CD4-positive, alpha-beta T cell (primary cell): ENCODE measurements at regions not wholly inside any gene's neighbourhood (a gene's known extent, or its start where the extent isn't known, plus 50 kb on each side); places are given as distances from the start of the nearest gene placed in this dataset.

Experiments used
- ATAC-seq: fragments of 200-7000 bp; cut with Tn5 transposase; one replicate; pipeline ENCODE4 v1.10.0; 2022; ENCODE audit warnings: mild to moderate bottlenecking; ENCODE audit not compliant: poor library complexity
- CTCF ChIA-PET: fragments of 350-600 bp; sonication (Branson Sonifier 250); formaldehyde crosslinking; loops from one replicate; lab custom pipeline; 2021; ENCODE audit warnings: antibody characterized with exemption, inconsistent platforms; lab: Charles Lee
- POLR2A ChIA-PET: fragments of 350-600 bp; sonication (Branson Sonifier 250); formaldehyde crosslinking; loops from one replicate; lab custom pipeline; 2021; ENCODE audit warnings: antibody characterized with exemption, inconsistent platforms; lab: Charles Lee
- DNase-seq, 14 experiments: peaks; one replicate each; pipeline ENCODE4 v3.0.0-alpha.2; 2013 to 2020; ENCODE audit warnings: mixed read lengths in 2 of 14
- H3K27ac ChIP-seq, 2 donors: one replicate each; pipeline versions ENCODE4 v1.5.1 to v1.7.0; 2013; ENCODE audit warnings: low read length in 2 of 2, low read depth in 1 of 2, mild to moderate bottlenecking in 1 of 2
- H3K27me3 ChIP-seq, 2 experiments: 1 replicate in 1 of 2; 2 replicates in 1 of 2; pipeline versions ENCODE4 v1.6.1 to v1.7.0; 2013; ENCODE audit warnings: low read length in 2 of 2, control low read depth in 1 of 2, mild to moderate bottlenecking in 1 of 2, moderate library complexity in 1 of 2; ENCODE audit not compliant: insufficient read depth in 2 of 2, control insufficient read depth in 1 of 2
- H3K36me3 ChIP-seq: one replicate; pipeline ENCODE4 v1.6.1; 2013; ENCODE audit warnings: low read length, control low read depth; ENCODE audit not compliant: insufficient read depth
- H3K4me1 ChIP-seq: one replicate; pipeline ENCODE4 v1.6.1; 2013; ENCODE audit warnings: low read length, control low read depth; ENCODE audit not compliant: insufficient read depth
- H3K4me3 ChIP-seq: one replicate; pipeline ENCODE4 v1.5.1; 2013; ENCODE audit warnings: mild to moderate bottlenecking, low read length, moderate library complexity
- H3K9me3 ChIP-seq, 2 experiments: 1 replicate in 1 of 2; 2 replicates in 1 of 2; pipeline versions ENCODE4 v1.6.1 to v1.7.0; 2013; ENCODE audit warnings: low read length in 2 of 2, mild to moderate bottlenecking in 2 of 2, control low read depth in 1 of 2, moderate library complexity in 1 of 2; ENCODE audit not compliant: control insufficient read depth in 1 of 2, insufficient read depth in 1 of 2
- H3K27ac Mint-ChIP-seq: one replicate; pipeline ENCODE4 v1.8.0; 2020; ENCODE audit warnings: mixed read lengths
- H3K27me3 Mint-ChIP-seq: one replicate; pipeline ENCODE4 v1.8.0; 2021; ENCODE audit warnings: mixed read lengths
- H3K36me3 Mint-ChIP-seq: one replicate; pipeline ENCODE4 v1.8.0; 2021; ENCODE audit warnings: low read depth, mixed read lengths
- H3K4me1 Mint-ChIP-seq: one replicate; pipeline ENCODE4 v1.8.0; 2021; ENCODE audit warnings: low read depth, mixed read lengths
- H3K4me3 Mint-ChIP-seq: one replicate; pipeline ENCODE4 v1.8.0; 2020; ENCODE audit warnings: mild to moderate bottlenecking, mixed read lengths
- H3K9me3 Mint-ChIP-seq: one replicate; pipeline ENCODE4 v1.8.0; 2020; ENCODE audit warnings: mixed read lengths
- intact Hi-C, 2 experiments: fragments of 100-400 bp; cut with DNase I in 1 of 2; cut with micrococcal nuclease in 1 of 2; formaldehyde crosslinking; loops; one replicate each; pipeline versions ENCODE4 v1.15.1 to v1.9.0; 2023 to 2025; cut with DNase I, micrococcal nuclease
- TF ChIP-seq, protein P1 (sequence below): fragments of 200-600 bp; IDR thresholded peaks from one replicate; pipeline ENCODE4 v1.8.0; 2022; ENCODE audit warnings: antibody characterized with exemption, mild to moderate bottlenecking

DNA sequence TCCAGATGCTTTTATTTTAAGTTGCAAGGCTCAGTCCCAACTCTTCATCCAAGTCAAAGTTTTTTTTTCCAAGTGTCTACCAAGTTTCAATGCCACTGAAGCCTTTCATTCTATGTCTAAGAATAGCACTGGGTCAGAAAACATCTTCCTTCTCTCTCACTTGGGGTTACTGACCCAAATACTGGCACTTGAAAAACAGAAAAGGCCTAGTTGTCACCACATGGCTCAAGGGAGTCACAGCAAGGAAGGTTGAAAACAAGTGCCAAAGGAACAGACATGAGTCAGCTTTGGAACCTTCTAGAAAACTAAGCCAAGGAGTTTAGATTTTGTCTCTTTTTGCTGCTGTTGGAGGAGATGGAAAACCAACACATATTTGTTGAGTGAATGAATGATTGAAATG lies 146.5 kb downstream of the COPS8 start:
- H3K27ac ChIP-seq: no peak overlapping the region
- no peaks in the 10 kb centered on the region for H3K9me3 Mint-ChIP-seq
- no peak overlapping the region for H3K4me3 ChIP-seq
- ChIA-PET CTCF (no interaction called here), POLR2A (no interaction called here)
- no peaks in the 10 kb centered on the region for H3K9me3 ChIP-seq
- no peak overlapping the region for H3K27ac Mint-ChIP-seq
- ATAC-seq (no peak), DNase-seq (no peak)
- H3K27me3 Mint-ChIP-seq: peaks cover 43% of the 10 kb centered on the region
- intact Hi-C loops: no loop called here
- no peak overlapping the region for H3K4me3 Mint-ChIP-seq
- no peaks in the 10 kb centered on the region for H3K4me1 ChIP-seq
- no peaks in the 10 kb centered on the region for H3K36me3 Mint-ChIP-seq
- TF ChIP-seq, protein P1, sequence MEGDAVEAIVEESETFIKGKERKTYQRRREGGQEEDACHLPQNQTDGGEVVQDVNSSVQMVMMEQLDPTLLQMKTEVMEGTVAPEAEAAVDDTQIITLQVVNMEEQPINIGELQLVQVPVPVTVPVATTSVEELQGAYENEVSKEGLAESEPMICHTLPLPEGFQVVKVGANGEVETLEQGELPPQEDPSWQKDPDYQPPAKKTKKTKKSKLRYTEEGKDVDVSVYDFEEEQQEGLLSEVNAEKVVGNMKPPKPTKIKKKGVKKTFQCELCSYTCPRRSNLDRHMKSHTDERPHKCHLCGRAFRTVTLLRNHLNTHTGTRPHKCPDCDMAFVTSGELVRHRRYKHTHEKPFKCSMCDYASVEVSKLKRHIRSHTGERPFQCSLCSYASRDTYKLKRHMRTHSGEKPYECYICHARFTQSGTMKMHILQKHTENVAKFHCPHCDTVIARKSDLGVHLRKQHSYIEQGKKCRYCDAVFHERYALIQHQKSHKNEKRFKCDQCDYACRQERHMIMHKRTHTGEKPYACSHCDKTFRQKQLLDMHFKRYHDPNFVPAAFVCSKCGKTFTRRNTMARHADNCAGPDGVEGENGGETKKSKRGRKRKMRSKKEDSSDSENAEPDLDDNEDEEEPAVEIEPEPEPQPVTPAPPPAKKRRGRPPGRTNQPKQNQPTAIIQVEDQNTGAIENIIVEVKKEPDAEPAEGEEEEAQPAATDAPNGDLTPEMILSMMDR: no peak
- H3K4me1 Mint-ChIP-seq: no peaks in the 10 kb centered on the region
- H3K36me3 ChIP-seq: no peaks in the 10 kb centered on the region
- H3K27me3 ChIP-seq: peaks cover 0 to 6% of the 10 kb centered on the region in 2 experiments

DNA sequence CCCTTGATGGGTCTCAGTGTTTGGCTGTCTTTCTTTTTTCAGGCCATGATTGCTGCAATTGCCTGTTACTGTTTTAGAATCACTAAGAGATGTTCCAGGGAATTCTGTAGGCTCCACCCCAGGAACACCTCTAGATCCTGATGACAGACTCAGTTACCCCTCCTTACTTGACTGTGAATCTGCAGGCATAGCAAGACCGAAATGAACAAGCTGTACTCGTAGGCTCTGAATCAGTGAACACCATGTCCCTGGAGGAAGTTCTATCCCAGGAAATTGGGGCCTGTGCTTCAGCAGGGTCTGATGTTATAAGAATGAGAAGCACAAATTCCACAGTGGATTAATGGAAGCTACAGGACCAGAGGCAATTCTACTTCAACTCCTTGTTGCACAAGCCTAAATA lies 148.6 kb downstream of the COPS8 start:
- no peaks in the 10 kb centered on the region for H3K36me3 Mint-ChIP-seq
- TF ChIP-seq, protein P1: no peak
- Histone ChIP-seq H3K9me3 (no peaks in the 10 kb centered on the region), H3K4me1 (no peaks in the 10 kb centered on the region), H3K4me3 (no peak overlapping the region), H3K27ac (no peak overlapping the region), H3K27me3 (peaks cover 0 to 5% of the 10 kb centered on the region in 2 experiments), H3K36me3 (no peaks in the 10 kb centered on the region)
- POLR2A ChIA-PET: no interaction called here
- H3K27ac Mint-ChIP-seq: no peak overlapping the region
- H3K4me3 Mint-ChIP-seq: no peak overlapping the region
- CTCF ChIA-PET: interaction anchor here (1.1 kb wide), 1 partner anchor 20 kb away, joined by 3 read pairs; no protein-coding TSS in a partner anchor
- no peaks in the 10 kb centered on the region for H3K9me3 Mint-ChIP-seq
- ATAC-seq: no peak
- no peak for DNase-seq
- H3K4me1 Mint-ChIP-seq: no peaks in the 10 kb centered on the region
- intact Hi-C loops: no loop called here
- peaks cover 50% of the 10 kb centered on the region for H3K27me3 Mint-ChIP-seq

DNA sequence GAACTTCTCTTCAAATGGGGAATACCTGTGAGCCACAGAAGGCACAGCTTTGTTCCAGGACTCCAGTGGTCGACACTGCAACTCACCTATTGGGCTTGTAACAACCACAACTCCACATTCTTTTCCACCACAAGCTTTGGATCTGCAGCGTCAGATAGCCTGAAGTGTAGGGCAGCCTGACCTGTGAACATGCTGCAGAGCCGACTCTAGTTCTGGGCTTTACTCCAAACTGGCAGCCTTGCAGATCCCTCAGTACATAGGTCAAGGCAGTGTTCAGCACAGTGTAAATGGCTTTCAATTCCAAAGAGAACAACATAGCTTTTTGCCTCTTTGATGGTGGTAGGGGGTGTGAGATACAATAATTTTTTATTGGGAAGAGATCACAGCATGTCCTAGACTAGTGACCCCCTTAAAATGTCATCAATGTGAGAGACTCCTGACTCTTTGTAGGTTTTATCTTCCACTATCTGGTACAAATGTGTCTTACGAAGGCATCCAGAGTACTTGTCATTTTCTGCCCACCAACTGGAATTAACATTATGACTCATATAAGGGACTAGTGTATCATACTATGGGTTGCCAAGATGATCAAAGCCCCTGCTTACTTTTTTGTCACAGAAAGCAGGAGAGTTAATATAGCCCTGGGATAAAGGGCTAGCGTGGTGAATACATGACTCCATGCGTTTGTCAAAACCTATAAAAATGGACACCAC lies 149.8 kb downstream of the COPS8 start:
- POLR2A ChIA-PET: no interaction called here
- ATAC-seq: no peak
- no peak for DNase-seq
- peaks cover 48% of the 10 kb centered on the region for H3K27me3 Mint-ChIP-seq
- H3K9me3 ChIP-seq: peaks cover 0 to 3% of the 10 kb centered on the region in 2 experiments
- TF ChIP-seq, protein P1: no peak
- H3K36me3 ChIP-seq: no peaks in the 10 kb centered on the region
- H3K4me1 ChIP-seq: no peaks in the 10 kb centered on the region
- no peaks in the 10 kb centered on the region for H3K9me3 Mint-ChIP-seq
- H3K27ac ChIP-seq: no peak overlapping the region
- H3K4me1 Mint-ChIP-seq: no peaks in the 10 kb centered on the region
- CTCF ChIA-PET: no interaction called here
- intact Hi-C loops: no loop called here
- H3K27ac Mint-ChIP-seq: no peak overlapping the region
- no peak overlapping the region for H3K4me3 Mint-ChIP-seq
- H3K4me3 ChIP-seq: no peak overlapping the region
- peaks cover 0 to 5% of the 10 kb centered on the region in 2 experiments for H3K27me3 ChIP-seq
- no peaks in the 10 kb centered on the region for H3K36me3 Mint-ChIP-seq
